ENCODE measurements at regions not wholly inside any gene's neighbourhood (a gene's known extent, or its start where the extent isn't known, plus 50 kb on each side); places are given as distances from the start of the nearest gene placed in this dataset.

DNA sequence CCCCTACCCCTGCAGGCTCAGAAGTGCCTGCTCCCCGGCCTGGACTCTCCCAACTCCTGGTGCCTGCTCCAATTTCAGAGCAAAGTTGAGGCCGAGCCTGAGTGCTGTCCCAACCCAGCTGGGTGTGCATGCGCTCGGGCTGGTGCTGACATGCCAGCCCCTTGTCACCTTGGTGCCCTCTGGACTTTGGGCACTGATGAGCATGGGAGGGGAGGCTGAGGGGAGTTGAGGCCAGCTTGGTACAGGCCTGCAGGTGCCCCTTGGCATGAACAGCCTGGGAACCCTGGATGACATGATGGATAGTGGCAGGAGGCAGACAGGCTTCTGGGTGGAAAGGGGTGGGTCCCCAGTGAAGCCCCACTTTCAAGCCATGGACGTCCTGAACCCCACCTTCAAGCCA lies 366.1 kb upstream of the NEGR1 start (continued):
- TF ChIP-seq, protein P1, sequence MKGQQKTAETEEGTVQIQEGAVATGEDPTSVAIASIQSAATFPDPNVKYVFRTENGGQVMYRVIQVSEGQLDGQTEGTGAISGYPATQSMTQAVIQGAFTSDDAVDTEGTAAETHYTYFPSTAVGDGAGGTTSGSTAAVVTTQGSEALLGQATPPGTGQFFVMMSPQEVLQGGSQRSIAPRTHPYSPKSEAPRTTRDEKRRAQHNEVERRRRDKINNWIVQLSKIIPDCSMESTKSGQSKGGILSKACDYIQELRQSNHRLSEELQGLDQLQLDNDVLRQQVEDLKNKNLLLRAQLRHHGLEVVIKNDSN (IDR thresholded peaks at IDR 0.05; ENCODE audit: borderline replicate concordance, extremely low read length, insufficient read depth, low read depth, low read length), result no peak
- TF ChIP-seq SMARCA5 (IDR thresholded peaks at IDR 0.05), result no peak
- TF ChIP-seq, protein P2, sequence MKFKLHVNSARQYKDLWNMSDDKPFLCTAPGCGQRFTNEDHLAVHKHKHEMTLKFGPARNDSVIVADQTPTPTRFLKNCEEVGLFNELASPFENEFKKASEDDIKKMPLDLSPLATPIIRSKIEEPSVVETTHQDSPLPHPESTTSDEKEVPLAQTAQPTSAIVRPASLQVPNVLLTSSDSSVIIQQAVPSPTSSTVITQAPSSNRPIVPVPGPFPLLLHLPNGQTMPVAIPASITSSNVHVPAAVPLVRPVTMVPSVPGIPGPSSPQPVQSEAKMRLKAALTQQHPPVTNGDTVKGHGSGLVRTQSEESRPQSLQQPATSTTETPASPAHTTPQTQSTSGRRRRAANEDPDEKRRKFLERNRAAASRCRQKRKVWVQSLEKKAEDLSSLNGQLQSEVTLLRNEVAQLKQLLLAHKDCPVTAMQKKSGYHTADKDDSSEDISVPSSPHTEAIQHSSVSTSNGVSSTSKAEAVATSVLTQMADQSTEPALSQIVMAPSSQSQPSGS (IDR thresholded peaks at IDR 0.05; ENCODE audit: low read length), result no peak
- TF ChIP-seq, protein P3, sequence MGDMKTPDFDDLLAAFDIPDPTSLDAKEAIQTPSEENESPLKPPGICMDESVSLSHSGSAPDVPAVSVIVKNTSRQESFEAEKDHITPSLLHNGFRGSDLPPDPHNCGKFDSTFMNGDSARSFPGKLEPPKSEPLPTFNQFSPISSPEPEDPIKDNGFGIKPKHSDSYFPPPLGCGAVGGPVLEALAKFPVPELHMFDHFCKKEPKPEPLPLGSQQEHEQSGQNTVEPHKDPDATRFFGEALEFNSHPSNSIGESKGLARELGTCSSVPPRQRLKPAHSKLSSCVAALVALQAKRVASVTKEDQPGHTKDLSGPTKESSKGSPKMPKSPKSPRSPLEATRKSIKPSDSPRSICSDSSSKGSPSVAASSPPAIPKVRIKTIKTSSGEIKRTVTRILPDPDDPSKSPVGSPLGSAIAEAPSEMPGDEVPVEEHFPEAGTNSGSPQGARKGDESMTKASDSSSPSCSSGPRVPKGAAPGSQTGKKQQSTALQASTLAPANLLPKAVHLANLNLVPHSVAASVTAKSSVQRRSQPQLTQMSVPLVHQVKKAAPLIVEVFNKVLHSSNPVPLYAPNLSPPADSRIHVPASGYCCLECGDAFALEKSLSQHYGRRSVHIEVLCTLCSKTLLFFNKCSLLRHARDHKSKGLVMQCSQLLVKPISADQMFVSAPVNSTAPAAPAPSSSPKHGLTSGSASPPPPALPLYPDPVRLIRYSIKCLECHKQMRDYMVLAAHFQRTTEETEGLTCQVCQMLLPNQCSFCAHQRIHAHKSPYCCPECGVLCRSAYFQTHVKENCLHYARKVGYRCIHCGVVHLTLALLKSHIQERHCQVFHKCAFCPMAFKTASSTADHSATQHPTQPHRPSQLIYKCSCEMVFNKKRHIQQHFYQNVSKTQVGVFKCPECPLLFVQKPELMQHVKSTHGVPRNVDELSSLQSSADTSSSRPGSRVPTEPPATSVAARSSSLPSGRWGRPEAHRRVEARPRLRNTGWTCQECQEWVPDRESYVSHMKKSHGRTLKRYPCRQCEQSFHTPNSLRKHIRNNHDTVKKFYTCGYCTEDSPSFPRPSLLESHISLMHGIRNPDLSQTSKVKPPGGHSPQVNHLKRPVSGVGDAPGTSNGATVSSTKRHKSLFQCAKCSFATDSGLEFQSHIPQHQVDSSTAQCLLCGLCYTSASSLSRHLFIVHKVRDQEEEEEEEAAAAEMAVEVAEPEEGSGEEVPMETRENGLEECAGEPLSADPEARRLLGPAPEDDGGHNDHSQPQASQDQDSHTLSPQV (IDR thresholded peaks at IDR 0.05), result no peak
- TF ChIP-seq STAT3 (IDR thresholded peaks at IDR 0.05; ENCODE audit: low read depth, low read length), result no peak

DNA sequence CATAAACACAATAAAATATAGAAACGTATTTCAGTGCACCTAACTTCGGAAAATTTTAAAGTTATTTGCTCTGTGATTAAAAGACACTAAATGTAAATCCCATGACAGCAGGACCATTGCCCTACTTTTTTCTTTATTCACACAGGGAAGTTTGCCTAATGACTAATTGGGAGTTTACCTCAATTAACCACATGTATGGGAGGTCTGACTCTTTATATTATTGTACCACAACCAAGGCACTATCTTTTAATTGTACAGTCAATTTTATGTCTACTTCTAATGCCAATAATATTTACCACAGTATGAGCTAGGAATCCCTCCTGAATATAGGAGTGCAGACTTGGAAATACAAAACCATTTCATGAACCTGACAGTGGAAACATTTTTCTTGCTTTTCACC lies 360.8 kb upstream of the NEGR1 start:
- no peak for TF ChIP-seq BACH1 (IDR thresholded peaks at IDR 0.05; ENCODE audit: borderline replicate concordance)
- TF ChIP-seq RAD51 (IDR thresholded peaks at IDR 0.05), result no peak
- no peak for TF ChIP-seq CREM (IDR thresholded peaks at IDR 0.05; ENCODE audit: low read depth)
- no peak for TF ChIP-seq DPF2 (IDR thresholded peaks at IDR 0.05)
- TF ChIP-seq SMAD1 (IDR thresholded peaks at IDR 0.05; ENCODE audit: low read depth, partially characterized antibody), result no peak
- TF ChIP-seq NFYB (IDR thresholded peaks at IDR 0.05; ENCODE audit: insufficient read depth, low read depth, low read length), result no peak
- TF ChIP-seq ZNF384 (IDR thresholded peaks at IDR 0.05; ENCODE audit: borderline replicate concordance, low read depth, low read length), result no peak
- no peak for TF ChIP-seq ETV6 (conservative IDR thresholded peaks at IDR 0.05 in 1 of 2, IDR thresholded peaks at IDR 0.05 in 1 of 2; ENCODE audit: borderline replicate concordance in 1 of 2, low read depth in 1 of 2)
- TF ChIP-seq WRNIP1 (IDR thresholded peaks at IDR 0.05; ENCODE audit: borderline replicate concordance, low read depth, low read length), result no peak
- no peaks in the 10 kb centered on the region for H3K4me1 ChIP-seq (ENCODE audit: control insufficient read depth, insufficient read depth, low read length)
- H4K20me1 ChIP-seq (ENCODE audit: control insufficient read depth, insufficient read depth), result no peaks in the 10 kb centered on the region
- FAIRE-seq, result no peak
- RAD21 ChIA-PET (ENCODE audit: unreplicated experiment), result no interaction called here
- no peak overlapping the region for H3K9ac ChIP-seq (ENCODE audit: control insufficient read depth, insufficient read depth, low read length)
- CTCF ChIA-PET, result no interaction called here
- H3K36me3 ChIP-seq (ENCODE audit: control insufficient read depth in 2 of 2, insufficient read depth in 2 of 2, low read length in 1 of 2), result no peaks in the 10 kb centered on the region
- ATAC-seq, result no peak
- intact Hi-C loops (cut with micrococcal nuclease; ENCODE audit: unreplicated experiment), result no loop called here
- no peak overlapping the region for H3K4me3 ChIP-seq
- DNase-seq (ENCODE audit: low read depth, low spot score), result no peak
- in situ Hi-C loops (cut with MboI), result no loop called here
- WGBS (ENCODE audit: insufficient coverage, insufficient replicate concordance, low lambda C conversion rate, missing lambda C conversion rate), result 0% methylated on average over 2 of the region's 2 CpGs
- no peaks in the 10 kb centered on the region for H3K9me3 ChIP-seq (replicated peaks; ENCODE audit: control insufficient read depth, insufficient read depth, low read length)
- no peaks in the 10 kb centered on the region for H3K27me3 ChIP-seq (replicated peaks in 1 of 2; ENCODE audit: control insufficient read depth in 2 of 2, insufficient read depth in 2 of 2, low read length in 1 of 2)
- H2AFZ ChIP-seq (ENCODE audit: control insufficient read depth, low read depth, low read length), result no peak overlapping the region
- SMC1A ChIA-PET (ENCODE audit: uncharacterized antibody, unreplicated experiment), result no interaction called here
- no TSS peak for BruUV-seq (replicated peaks)
- no peak overlapping the region for H3K4me2 ChIP-seq (ENCODE audit: control insufficient read depth, insufficient read depth)
- POLR2A ChIA-PET, result no interaction called here
- no peaks in the 10 kb centered on the region for H3K79me2 ChIP-seq (ENCODE audit: control insufficient read depth, insufficient read depth, low read length)
- H3K27ac ChIP-seq (ENCODE audit: control insufficient read depth, insufficient read depth), result no peak overlapping the region
